GM03348 (cell line): ENCODE measurements at regions not wholly inside any gene's neighbourhood (a gene's known extent, or its start where the extent isn't known, plus 50 kb on each side); places are given as distances from the start of the nearest gene placed in this dataset.
"Not testable (repeated sequence)": the region's sequence is repeated elsewhere in the genome, so short reads cannot be mapped to it uniquely, and the experiment has no call there.

ENCODE experiments used
- DNase-seq: peaks from one replicate; pipeline ENCODE4 v3.0.0; 2012; ENCODE audit warnings: low spot score

- DNase-seq, result no peak
Observed at GRCh38 chr22:22697377-22698117, 53.1 kb downstream of the GGTLC2 start.

- DNase-seq, result no peak
Observed at GRCh38 chr22:22698263-22698750, 53.9 kb downstream of the GGTLC2 start.

- DNase-seq, result no peak
Observed at GRCh38 chr22:22700631-22701030, 56.2 kb downstream of the GGTLC2 start.

DNA sequence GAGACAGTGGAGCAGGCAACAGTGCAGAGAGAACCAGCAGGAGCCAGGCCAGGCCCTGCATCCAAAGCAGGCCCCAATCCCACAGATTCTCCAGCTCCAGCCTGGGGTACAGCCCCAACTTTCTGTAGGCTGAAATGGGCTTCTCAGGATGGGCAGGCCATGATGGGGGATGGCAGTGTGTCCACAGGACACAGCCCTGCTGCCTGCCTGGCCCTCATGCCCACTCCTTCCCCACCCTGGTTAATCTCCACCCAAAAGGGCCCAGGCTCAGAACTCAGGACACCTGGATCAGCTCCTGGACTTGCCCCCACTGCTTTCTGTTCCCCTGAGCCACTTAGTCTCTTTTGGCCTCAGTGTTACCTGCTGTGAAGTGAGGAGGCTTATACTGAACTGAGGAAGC lies 57.1 kb downstream of the GGTLC2 start:
- not testable (repeated sequence) for DNase-seq

GRCh38 chr22:22702237-22703202 lies 58.1 kb downstream of the GGTLC2 start:
- no peak for DNase-seq

- no peak for DNase-seq
Observed at GRCh38 chr22:22703203-22703570, 58.8 kb downstream of the GGTLC2 start.

- no peak for DNase-seq
Observed at GRCh38 chr22:22703715-22704114, 59.3 kb downstream of the GGTLC2 start.

GRCh38 chr22:22704156-22704946 lies 59.9 kb downstream of the GGTLC2 start:
- no peak for DNase-seq

GRCh38 chr22:22705328-22706100 lies 61.1 kb downstream of the GGTLC2 start:
- no peak for DNase-seq

DNA sequence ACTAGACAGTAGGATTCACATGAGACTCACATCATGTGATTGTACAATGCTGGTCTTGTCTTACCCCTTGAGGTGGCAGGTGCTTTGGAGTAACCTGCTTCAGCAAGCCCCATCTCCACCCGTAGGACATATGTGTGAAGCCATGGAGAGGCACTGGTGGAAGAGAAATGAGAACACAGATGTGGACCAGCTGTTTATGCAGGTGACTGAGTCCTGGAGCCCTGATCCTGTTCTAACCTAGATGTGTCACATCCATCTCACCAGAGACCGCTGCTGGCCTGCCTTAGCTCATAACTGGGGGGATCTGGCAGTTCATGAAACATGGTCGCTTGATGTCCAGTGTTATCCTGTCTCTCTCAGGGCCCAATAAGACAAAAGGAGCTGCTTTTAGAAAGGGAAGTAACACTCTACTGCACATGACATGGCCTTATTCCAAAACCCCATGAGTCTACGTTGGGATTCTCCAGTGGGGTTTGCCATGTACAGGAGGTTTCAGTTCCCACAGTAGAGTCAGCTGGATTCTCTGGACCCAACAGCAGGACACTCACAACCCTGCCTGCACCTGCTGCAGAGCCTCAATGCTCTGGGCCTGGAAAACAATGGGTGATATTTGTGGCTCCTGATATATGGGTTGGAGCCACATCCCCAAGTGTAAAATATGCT lies 62.0 kb downstream of the GGTLC2 start:
- no peak for DNase-seq

GRCh38 chr22:22709719-22710445 lies 65.5 kb downstream of the GGTLC2 start:
- DNase-seq, result no peak

- peak; percentile 77 for DNase-seq
Observed at GRCh38 chr22:22710719-22711531, 66.5 kb downstream of the GGTLC2 start.

GRCh38 chr22:22711532-22711913 lies 67.1 kb downstream of the GGTLC2 start:
- no peak for DNase-seq

DNA sequence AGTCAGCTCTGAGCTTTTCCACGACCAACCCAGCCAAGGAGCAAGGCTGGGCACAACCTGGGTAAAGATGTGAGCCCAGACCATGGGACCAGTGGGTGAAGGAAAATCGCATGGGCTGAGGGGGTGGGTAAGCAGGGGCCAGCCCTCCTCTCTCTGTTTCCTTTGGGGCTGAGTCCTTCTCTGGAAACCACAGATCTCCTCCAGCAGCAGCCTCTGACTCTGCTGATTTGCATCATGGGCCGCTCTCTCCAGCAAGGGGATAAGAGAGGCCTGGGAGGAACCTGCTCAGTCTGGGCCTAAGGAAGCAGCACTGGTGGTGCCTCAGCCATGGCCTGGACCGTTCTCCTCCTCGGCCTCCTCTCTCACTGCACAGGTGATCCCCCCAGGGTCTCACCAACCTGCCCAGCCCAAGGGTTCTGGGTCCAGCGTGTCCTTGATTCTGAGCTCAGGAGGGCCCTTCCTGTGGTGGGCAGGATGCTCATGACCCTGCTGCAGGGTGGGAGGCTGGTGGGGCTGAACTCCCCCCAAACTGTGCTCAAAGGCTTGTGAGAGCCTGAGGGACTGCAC lies 67.8 kb downstream of the GGTLC2 start:
- DNase-seq, result no peak

DNA sequence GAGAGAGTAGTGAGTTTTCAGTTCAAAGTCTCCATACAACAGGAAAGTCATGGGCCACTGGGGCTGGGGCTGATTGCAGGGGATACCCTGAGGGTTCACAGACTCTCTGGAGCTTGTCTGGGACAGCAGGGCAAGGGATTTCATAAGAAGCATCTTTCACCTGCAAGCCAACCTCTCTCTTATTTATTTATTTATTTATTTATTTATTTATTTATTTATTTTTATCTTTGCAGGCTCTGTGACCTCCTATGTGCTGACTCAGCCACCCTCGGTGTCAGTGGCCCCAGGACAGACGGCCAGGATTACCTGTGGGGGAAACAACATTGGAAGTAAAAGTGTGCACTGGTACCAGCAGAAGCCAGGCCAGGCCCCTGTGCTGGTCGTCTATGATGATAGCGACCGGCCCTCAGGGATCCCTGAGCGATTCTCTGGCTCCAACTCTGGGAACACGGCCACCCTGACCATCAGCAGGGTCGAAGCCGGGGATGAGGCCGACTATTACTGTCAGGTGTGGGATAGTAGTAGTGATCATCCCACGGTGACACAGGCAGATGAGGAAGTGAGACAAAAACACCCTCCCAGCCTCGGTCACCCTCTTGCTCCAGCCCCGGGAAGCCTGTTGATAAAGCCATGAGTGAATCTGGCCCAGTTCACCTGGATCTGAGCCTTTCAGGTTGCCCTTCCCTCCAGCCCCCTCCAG lies 68.4 kb downstream of the GGTLC2 start:
- no peak for DNase-seq

GRCh38 chr22:22713416-22713815 lies 69.0 kb downstream of the GGTLC2 start:
- DNase-seq, result no peak

GRCh38 chr22:22714600-22715335 lies 70.4 kb downstream of the GGTLC2 start:
- DNase-seq, result no peak
